Vagina (tissue), 2 donors: ENCODE measurements at regions not wholly inside any gene's neighbourhood (a gene's known extent, or its start where the extent isn't known, plus 50 kb on each side); places are given as distances from the start of the nearest gene placed in this dataset.

Experiments
- CTCF ChIP-seq, 3 experiments: fragments of 450-650 bp in 2 of 3; fragments of 200-600 bp in 1 of 3; sonication (generic) in 1 of 3; IDR thresholded peaks; one replicate each; pipeline ENCODE4 v1.5.1; 2017 to 2019; ENCODE audit warnings: antibody characterized with exemption in 3 of 3, mild to moderate bottlenecking in 2 of 3, moderate library complexity in 2 of 3
- POLR2A ChIP-seq, 2 donors: fragments of 450-650 bp; IDR thresholded peaks; one replicate each; pipeline ENCODE4 v1.6.1; 2017; ENCODE audit warnings: antibody characterized with exemption in 2 of 2, mild to moderate bottlenecking in 2 of 2, moderate library complexity in 2 of 2
- POLR2AphosphoS5 ChIP-seq, 2 donors: sonication (generic); formaldehyde crosslinking; IDR thresholded peaks; one replicate each; pipeline ENCODE4 v1.9.0; 2017; ENCODE audit warnings: antibody characterized with exemption in 2 of 2, mild to moderate bottlenecking in 2 of 2, low read depth in 1 of 2; ENCODE audit not compliant: insufficient read depth in 1 of 2

GRCh38 chr10:131475043-131475442 lies 163.5 kb upstream of the TCERG1L start:
- no peak for TF ChIP-seq POLR2A (IDR thresholded peaks at IDR 0.05)
- no peak for TF ChIP-seq POLR2AphosphoS5 (IDR thresholded peaks at IDR 0.05; ENCODE audit: insufficient read depth in 1 of 2, low read depth in 1 of 2)
- no peak for TF ChIP-seq CTCF (IDR thresholded peaks at IDR 0.05)
